HEK293T (cell line): ENCODE measurements at regions not wholly inside any gene's neighbourhood (a gene's known extent, or its start where the extent isn't known, plus 50 kb on each side); places are given as distances from the start of the nearest gene placed in this dataset.

Experiments
- BHLHE40 ChIP-seq: fragments of 450-650 bp; IDR thresholded peaks from 2 replicates; pipeline ENCODE4 v1.6.1; 2016; ENCODE audit warnings: mild to moderate bottlenecking, moderate library complexity, borderline replicate concordance
- CTBP1 ChIP-seq: fragments of 450-650 bp; IDR thresholded peaks from 2 replicates; pipeline ENCODE4 v1.6.1; 2016; ENCODE audit warnings: borderline replicate concordance
- ELF4 ChIP-seq: fragments of 450-650 bp; IDR thresholded peaks from 2 replicates; pipeline ENCODE4 v1.6.1; 2017; ENCODE audit warnings: antibody characterized with exemption
- FOXA1 ChIP-seq: fragments of 450-650 bp; IDR thresholded peaks from 2 replicates; pipeline ENCODE4 v1.6.1; 2016; ENCODE audit warnings: mild to moderate bottlenecking
- FOXK2 ChIP-seq: fragments of 450-650 bp; IDR thresholded peaks from 2 replicates; pipeline ENCODE4 v1.6.1; 2016; ENCODE audit warnings: mild to moderate bottlenecking
- FOXM1 ChIP-seq: fragments of 450-650 bp; IDR thresholded peaks from 2 replicates; pipeline ENCODE4 v1.6.1; 2017; ENCODE audit warnings: mild to moderate bottlenecking, borderline replicate concordance
- HDGF ChIP-seq: fragments of 450-650 bp; IDR thresholded peaks from 2 replicates; pipeline ENCODE4 v1.6.1; 2017; ENCODE audit warnings: antibody characterized with exemption, borderline replicate concordance
- NFRKB ChIP-seq: fragments of 450-650 bp; IDR thresholded peaks from 2 replicates; pipeline ENCODE4 v1.6.1; 2016; ENCODE audit warnings: mild to moderate bottlenecking, moderate library complexity
- PKNOX1 ChIP-seq: fragments of 450-650 bp; IDR thresholded peaks from 2 replicates; pipeline ENCODE4 v1.6.1; 2016
- SP1 ChIP-seq: fragments of 450-650 bp; IDR thresholded peaks from 2 replicates; pipeline ENCODE4 v1.6.1; 2017
- SUZ12 ChIP-seq: fragments of 450-650 bp; IDR thresholded peaks from 2 replicates; pipeline ENCODE4 v1.6.1; 2016; ENCODE audit warnings: mild to moderate bottlenecking
- TARDBP ChIP-seq: fragments of 450-650 bp; IDR thresholded peaks from 2 replicates; pipeline ENCODE4 v1.6.1; 2016
- ZNF384 ChIP-seq: fragments of 450-650 bp; IDR thresholded peaks from 2 replicates; pipeline ENCODE4 v1.6.1; 2016

- TF ChIP-seq FOXM1 (no peak), BHLHE40 (no peak), SP1 (no peak), ELF4 (no peak), CTBP1 (no peak), FOXA1 (no peak), SUZ12 (no peak), NFRKB (no peak), PKNOX1 (no peak), ZNF384 (no peak), TARDBP (no peak), FOXK2 (no peak), HDGF (no peak)
Observed at GRCh38 chr2:200253639-200254038, 52.9 kb upstream of the SPATS2L start.
